Small intestine (tissue), 7 donors: ENCODE measurements at regions not wholly inside any gene's neighbourhood (a gene's known extent, or its start where the extent isn't known, plus 50 kb on each side); places are given as distances from the start of the nearest gene placed in this dataset.

Experiments
- DNase-seq, 2 donors: peaks; one replicate each; pipeline versions ENCODE4 v3.0.0 to v3.0.0-alpha.2; 2013
- FAIRE-seq: peaks from 2 replicates; lab custom pipeline; 2012; peaks lifted over from hg19 to GRCh38; lab: Jason Lieb, UNC
- H3K27ac ChIP-seq, 3 donors: one replicate each; pipeline ENCODE4 v1.5.1; 2013; ENCODE audit warnings: low read length in 2 of 3, mild to moderate bottlenecking in 2 of 3, control low read depth in 1 of 3, inconsistent platforms in 1 of 3, low read depth in 1 of 3, moderate library complexity in 1 of 3
- H3K27me3 ChIP-seq, 3 donors: one replicate each; pipeline ENCODE4 v1.6.1; 2013; ENCODE audit warnings: low read length in 3 of 3, inconsistent platforms in 1 of 3; ENCODE audit not compliant: control insufficient read depth in 3 of 3, insufficient read depth in 3 of 3
- H3K36me3 ChIP-seq, 3 donors: one replicate each; pipeline ENCODE4 v1.6.1; 2013; ENCODE audit warnings: low read length in 3 of 3, inconsistent platforms in 1 of 3, low read depth in 1 of 3, mild to moderate bottlenecking in 1 of 3, moderate library complexity in 1 of 3; ENCODE audit not compliant: control insufficient read depth in 3 of 3, insufficient read depth in 2 of 3
- H3K4me1 ChIP-seq, 3 donors: one replicate each; pipeline ENCODE4 v1.6.1; 2013; ENCODE audit warnings: low read length in 2 of 3, inconsistent platforms in 1 of 3, low read depth in 1 of 3, mild to moderate bottlenecking in 1 of 3, moderate library complexity in 1 of 3; ENCODE audit not compliant: control insufficient read depth in 3 of 3, insufficient read depth in 2 of 3
- H3K4me3 ChIP-seq, 3 donors: one replicate each; pipeline ENCODE4 v1.5.1; 2013; ENCODE audit warnings: low read length in 3 of 3, control low read depth in 1 of 3, inconsistent platforms in 1 of 3, low read depth in 1 of 3, mild to moderate bottlenecking in 1 of 3, moderate library complexity in 1 of 3
- H3K9me3 ChIP-seq, 2 donors: one replicate each; pipeline ENCODE4 v1.6.1; 2013; ENCODE audit warnings: low read depth in 1 of 2, low read length in 1 of 2; ENCODE audit not compliant: control insufficient read depth in 2 of 2, insufficient read depth in 1 of 2
- WGBS, 3 donors: extraction: QIAGEN DNeasy Blood & Tissue Kit; methylation state at CpG; one replicate each; pipeline ENCODE4 v1.1.7; 2013; 5-methylcytosine and 5-hydroxymethylcytosine counted together
- donor health status: healthy with polysubstance abuse.
- donor health status: control.
- donor health status: control.
- donor health status: Bipolar disorder and iron deficiency.
- donor health status: healthy.

DNA sequence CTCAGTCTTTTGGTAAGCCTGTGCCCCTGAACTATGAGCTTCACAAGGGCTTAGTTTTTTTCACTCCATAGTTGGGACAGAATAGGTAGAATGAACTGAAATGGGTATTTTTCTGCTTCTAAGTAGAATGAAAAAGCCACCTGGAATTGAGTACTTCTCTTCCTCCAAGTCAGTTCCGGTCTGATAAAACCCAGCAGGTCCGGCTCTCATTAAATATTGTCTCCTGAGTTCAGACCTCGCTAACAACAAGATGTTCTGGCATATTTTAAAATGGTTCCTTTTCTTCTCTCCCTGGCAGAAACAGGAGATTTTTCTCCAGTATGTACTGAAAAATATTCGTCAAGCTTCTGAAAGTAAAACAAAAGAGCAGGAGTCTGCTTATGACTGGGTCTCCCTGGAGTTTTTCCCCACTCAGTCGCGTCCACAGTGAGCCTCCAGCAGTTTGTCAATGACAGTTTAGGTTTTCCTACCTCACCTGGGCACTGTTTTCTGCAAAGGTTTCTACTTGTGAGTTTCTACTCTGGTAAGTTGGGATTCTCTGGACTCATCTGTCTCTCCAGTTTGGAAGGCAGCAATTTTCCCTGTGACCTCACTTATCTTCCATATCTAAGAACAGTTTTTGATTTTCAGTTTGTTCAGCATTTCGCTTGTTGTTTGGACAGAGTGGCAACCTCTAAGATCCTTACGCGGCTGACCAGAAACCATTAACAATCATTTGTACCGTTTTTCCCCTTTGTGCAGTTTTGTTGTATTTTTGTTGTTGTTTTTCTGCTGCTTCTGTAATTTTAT lies 868.0 kb downstream of the METTL15 start:
- Histone ChIP-seq H3K9me3 (no peaks in the 10 kb centered on the region), H3K27ac (no peak overlapping the region), H3K27me3 (no peaks in the 10 kb centered on the region), H3K36me3 (no peaks in the 10 kb centered on the region), H3K4me1 (no peaks in the 10 kb centered on the region), H3K4me3 (no peak overlapping the region)
- DNase-seq, result no peak
- FAIRE-seq, result no peak
- WGBS, 3 donors, result 65 to 77% (median 71%) methylated on average over 10 of the region's 10 CpGs

- no peak overlapping the region for H3K4me3 ChIP-seq
- FAIRE-seq (no peak), DNase-seq (no peak)
- no peaks in the 10 kb centered on the region for H3K27me3 ChIP-seq
- H3K4me1 ChIP-seq, result no peaks in the 10 kb centered on the region
- H3K27ac ChIP-seq, result no peak overlapping the region
- no peaks in the 10 kb centered on the region for H3K36me3 ChIP-seq
- no peaks in the 10 kb centered on the region for H3K9me3 ChIP-seq
Observed at GRCh38 chr11:28969832-28970231, 861.6 kb downstream of the METTL15 start.

DNA sequence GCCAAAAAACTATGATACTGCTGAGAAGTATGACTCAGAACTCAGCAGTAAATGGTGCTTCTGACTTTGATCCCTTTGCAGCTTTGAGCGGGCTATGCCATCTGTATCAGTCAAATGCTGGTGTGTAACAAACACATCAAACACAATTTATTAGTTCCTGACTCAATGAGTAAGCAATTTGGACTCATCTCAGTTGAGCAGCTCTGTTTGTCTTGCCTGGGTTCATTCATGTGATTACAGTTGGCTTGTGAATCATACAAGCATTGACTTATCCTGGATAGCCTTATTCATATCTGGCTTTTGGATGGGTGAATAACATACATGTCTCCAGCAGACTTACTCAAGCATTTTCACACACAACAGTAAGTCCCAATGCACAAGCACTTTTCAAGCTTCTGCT lies 858.8 kb downstream of the METTL15 start:
- 82 to 93% (median 86%) methylated on average over 1 of the region's 1 CpG for WGBS, 3 donors
- FAIRE-seq (no peak), DNase-seq (no peak)
- Histone ChIP-seq H3K4me1 (no peaks in the 10 kb centered on the region), H3K27ac (no peak overlapping the region), H3K27me3 (no peaks in the 10 kb centered on the region), H3K9me3 (no peaks in the 10 kb centered on the region), H3K4me3 (no peak overlapping the region), H3K36me3 (no peaks in the 10 kb centered on the region)

DNA sequence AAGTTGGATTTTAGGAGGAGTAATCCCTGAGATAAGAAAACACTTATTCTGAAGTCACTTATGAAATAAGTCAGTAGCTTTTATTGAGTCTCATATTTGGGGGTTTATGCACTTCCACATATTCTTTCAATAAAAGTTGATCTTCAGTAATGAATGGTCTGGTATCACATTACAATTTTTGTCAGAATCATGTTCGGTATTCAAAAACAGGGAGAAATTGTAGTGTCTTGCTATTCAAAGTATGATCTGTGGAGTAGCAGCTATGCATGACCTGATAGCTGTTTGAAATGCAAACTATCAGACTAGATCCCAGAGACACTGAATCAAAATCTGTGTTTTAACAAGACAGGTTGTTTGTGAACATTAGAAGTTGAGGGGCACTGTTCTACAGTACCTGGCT lies 857.6 kb downstream of the METTL15 start:
- DNase-seq, result no peak
- Histone ChIP-seq H3K4me3 (no peak overlapping the region), H3K4me1 (no peaks in the 10 kb centered on the region), H3K27ac (no peak overlapping the region), H3K27me3 (no peaks in the 10 kb centered on the region), H3K9me3 (no peaks in the 10 kb centered on the region), H3K36me3 (no peaks in the 10 kb centered on the region)
- 84 to 95% (median 92%) methylated on average over 1 of the region's 1 CpG for WGBS, 3 donors
- FAIRE-seq, result no peak

DNA sequence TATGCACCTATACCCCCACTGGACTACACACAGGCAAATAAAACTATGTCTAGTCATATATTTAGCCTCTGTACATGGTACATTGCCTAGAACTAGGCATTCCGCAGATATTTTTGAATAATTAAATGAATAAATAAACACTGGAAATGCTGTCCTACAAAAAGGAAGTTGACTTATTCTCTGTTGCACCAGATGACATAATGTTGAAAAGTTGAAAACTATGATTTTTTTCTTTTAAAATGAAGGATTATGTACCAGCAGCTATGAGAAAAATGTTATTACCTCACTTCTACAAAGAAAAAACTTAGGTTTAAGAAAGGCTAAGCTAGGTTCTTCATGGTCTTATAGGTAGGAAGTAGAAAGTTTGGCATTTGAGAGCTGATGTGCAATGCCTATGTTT lies 856.6 kb downstream of the METTL15 start:
- no peak for DNase-seq
- no peak for FAIRE-seq
- WGBS, 3 donors, result 52 to 84% (median 69%) methylated on average over 1 of the region's 1 CpG
- no peak overlapping the region for H3K4me3 ChIP-seq
- H3K4me1 ChIP-seq, result no peaks in the 10 kb centered on the region
- H3K27me3 ChIP-seq, result no peaks in the 10 kb centered on the region
- no peaks in the 10 kb centered on the region for H3K9me3 ChIP-seq
- no peaks in the 10 kb centered on the region for H3K36me3 ChIP-seq
- no peak overlapping the region for H3K27ac ChIP-seq

GRCh38 chr11:28963187-28963586 lies 855.0 kb downstream of the METTL15 start:
- no peaks in the 10 kb centered on the region for H3K36me3 ChIP-seq
- 30 to 33% (median 32%) methylated on average over 1 of the region's 1 CpG for WGBS, 3 donors
- H3K4me3 ChIP-seq, result no peak overlapping the region
- DNase-seq, result no peak
- FAIRE-seq, result no peak
- no peak overlapping the region for H3K27ac ChIP-seq
- no peaks in the 10 kb centered on the region for H3K27me3 ChIP-seq
- H3K4me1 ChIP-seq, result no peaks in the 10 kb centered on the region
- H3K9me3 ChIP-seq, result no peaks in the 10 kb centered on the region

DNA sequence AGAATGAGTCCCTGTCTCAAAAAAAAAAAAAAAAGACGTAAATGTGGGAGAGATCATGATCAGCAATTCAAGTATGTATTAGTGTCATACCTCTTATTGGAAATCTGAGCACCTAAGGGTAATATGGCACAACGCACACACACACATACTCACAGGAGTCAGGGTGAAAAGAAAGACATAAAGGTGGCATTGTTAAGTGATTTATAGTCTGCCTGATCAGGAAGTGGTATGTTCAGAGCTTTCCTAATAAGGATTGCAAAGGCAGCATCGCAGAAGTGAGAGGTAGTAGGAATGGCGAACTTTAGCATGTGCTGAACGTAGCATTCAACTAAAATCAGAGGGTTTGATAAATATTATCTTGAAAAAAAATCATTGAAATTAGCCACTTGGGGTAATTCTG lies 854.3 kb downstream of the METTL15 start:
- Histone ChIP-seq H3K4me3 (no peak overlapping the region), H3K9me3 (no peaks in the 10 kb centered on the region), H3K27ac (no peak overlapping the region), H3K4me1 (no peaks in the 10 kb centered on the region), H3K36me3 (no peaks in the 10 kb centered on the region), H3K27me3 (no peaks in the 10 kb centered on the region)
- 46 to 71% (median 46%) methylated on average over 5 of the region's 5 CpGs for WGBS, 3 donors
- FAIRE-seq, result no peak
- DNase-seq, result no peak

- DNase-seq (no peak), FAIRE-seq (no peak)
- WGBS, 3 donors, result 21 to 56% (median 42%) methylated on average over 1 of the region's 1 CpG
- no peaks in the 10 kb centered on the region for H3K36me3 ChIP-seq
- H3K9me3 ChIP-seq, result no peaks in the 10 kb centered on the region
- no peaks in the 10 kb centered on the region for H3K27me3 ChIP-seq
- H3K4me3 ChIP-seq, result no peak overlapping the region
- H3K4me1 ChIP-seq, result no peaks in the 10 kb centered on the region
- H3K27ac ChIP-seq, result no peak overlapping the region
Observed at GRCh38 chr11:28961726-28962125, 853.5 kb downstream of the METTL15 start.

DNA sequence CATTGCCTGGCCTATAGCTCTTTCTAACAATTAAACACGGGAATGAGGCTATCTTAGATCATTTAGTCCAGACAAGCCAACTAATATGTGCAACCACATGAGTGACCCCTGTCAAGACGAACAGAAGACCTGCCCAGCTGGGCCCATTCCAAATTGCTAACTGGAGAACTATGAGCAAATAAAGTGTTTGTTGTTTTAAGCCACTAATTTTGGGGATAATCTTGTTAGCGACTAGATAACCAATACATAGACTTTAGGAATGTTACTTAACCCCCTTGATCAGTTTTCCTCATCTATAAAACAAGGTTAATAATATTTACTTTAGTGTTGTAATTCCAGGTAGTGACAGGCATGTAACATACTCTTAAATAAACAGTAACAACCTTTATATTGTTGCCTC lies 848.3 kb downstream of the METTL15 start:
- Histone ChIP-seq H3K27me3 (no peaks in the 10 kb centered on the region), H3K9me3 (no peaks in the 10 kb centered on the region), H3K4me3 (no peak overlapping the region), H3K27ac (no peak overlapping the region), H3K36me3 (no peaks in the 10 kb centered on the region), H3K4me1 (no peaks in the 10 kb centered on the region)
- DNase-seq, result no peak
- FAIRE-seq, result no peak
- WGBS, 3 donors, result 40 to 62% (median 43%) methylated on average over 3 of the region's 3 CpGs
